ENCODE measurements at regions not wholly inside any gene's neighbourhood (a gene's known extent, or its start where the extent isn't known, plus 50 kb on each side); places are given as distances from the start of the nearest gene placed in this dataset.

GRCh38 chr10:23868121-23868520 is 340.8 kb upstream of the KIAA1217 start:
- ChIA-PET POLR2A (no interaction called here), CTCF (no interaction called here), RAD21 (ENCODE audit: low non-redundant PET in 1 of 2, low total read pairs in 2 of 2, uncharacterized antibody in 2 of 2, unreplicated experiment in 2 of 2) (no interaction called here)
- BruUV-seq (replicated peaks) = no TSS peak
- H3K9ac ChIP-seq (ENCODE audit: low read length) = no peak overlapping the region
- no peaks in the 10 kb centered on the region for H3K9me2 ChIP-seq (ENCODE audit: insufficient read depth)
- no peaks in the 10 kb centered on the region; the same call in 1 of the 2 replicates for H4K20me1 ChIP-seq (ENCODE audit: insufficient read depth)
- no peak overlapping the region for H2AFZ ChIP-seq (ENCODE audit: low read depth, low read length, poor library complexity, severe bottlenecking)
- no peak for ATAC-seq
- no peaks in the 10 kb centered on the region for H3K4me1 ChIP-seq (ENCODE audit: control insufficient read depth in 1 of 2, insufficient read depth in 2 of 2, low read length in 2 of 2)
- H3K4me3 ChIP-seq (replicated peaks in 1 of 2; ENCODE audit: low read depth in 1 of 2, low read length in 2 of 2) = no peak overlapping the region
- no peak overlapping the region for H3K4me2 ChIP-seq (ENCODE audit: low read length)
- H3K9me3 ChIP-seq (ENCODE audit: control insufficient read depth in 1 of 2, insufficient read depth in 1 of 2, low read depth in 1 of 2, low read length in 2 of 2) = no peaks in the 10 kb centered on the region; a peak in 1 of 4 replicates
- H3K27me3 ChIP-seq (ENCODE audit: insufficient read depth, low read length) = 0 out of 2 replicates have a peak, but pooled peaks cover 3% of the 10 kb centered on the region
- intact Hi-C loops (cut with micrococcal nuclease) = no loop called here
- no peak overlapping the region for H3K27ac ChIP-seq (ENCODE audit: low read depth, low read length)
- no peaks in the 10 kb centered on the region for H3K79me2 ChIP-seq (ENCODE audit: insufficient read depth, low read length)
- no peaks in the 10 kb centered on the region for H3K36me3 ChIP-seq (ENCODE audit: control insufficient read depth in 1 of 2, insufficient read depth in 2 of 2, low read length in 2 of 2)
- TF ChIP-seq ELF1 (IDR thresholded peaks at IDR 0.05; ENCODE audit: borderline replicate concordance, low read depth) = no peak
- no peak for TF ChIP-seq REST (IDR thresholded peaks at IDR 0.05; ENCODE audit: low read depth)
- no peak for TF ChIP-seq EZH2 (IDR thresholded peaks at IDR 0.05)
- no peak for TF ChIP-seq ATF3 (IDR thresholded peaks at IDR 0.05)
- TF ChIP-seq CEBPB (IDR thresholded peaks at IDR 0.05; ENCODE audit: low read depth) = no peak
- TF ChIP-seq CTCF (IDR thresholded peaks at IDR 0.05 in 2 of 3, conservative IDR thresholded peaks at IDR 0.05 in 1 of 3; ENCODE audit: borderline replicate concordance in 1 of 3, insufficient read depth in 1 of 3, low read depth in 2 of 3, low read length in 2 of 3) = no peak
- TF ChIP-seq EGR1 (IDR thresholded peaks at IDR 0.05; ENCODE audit: low read depth) = no peak
- TF ChIP-seq RAD21 (IDR thresholded peaks at IDR 0.05; ENCODE audit: low read depth) = no peak
- no peak for TF ChIP-seq POLR2A (IDR thresholded peaks at IDR 0.05; ENCODE audit: borderline replicate concordance, extremely low read depth, insufficient read depth, insufficient read length)
- TF ChIP-seq, protein P1, sequence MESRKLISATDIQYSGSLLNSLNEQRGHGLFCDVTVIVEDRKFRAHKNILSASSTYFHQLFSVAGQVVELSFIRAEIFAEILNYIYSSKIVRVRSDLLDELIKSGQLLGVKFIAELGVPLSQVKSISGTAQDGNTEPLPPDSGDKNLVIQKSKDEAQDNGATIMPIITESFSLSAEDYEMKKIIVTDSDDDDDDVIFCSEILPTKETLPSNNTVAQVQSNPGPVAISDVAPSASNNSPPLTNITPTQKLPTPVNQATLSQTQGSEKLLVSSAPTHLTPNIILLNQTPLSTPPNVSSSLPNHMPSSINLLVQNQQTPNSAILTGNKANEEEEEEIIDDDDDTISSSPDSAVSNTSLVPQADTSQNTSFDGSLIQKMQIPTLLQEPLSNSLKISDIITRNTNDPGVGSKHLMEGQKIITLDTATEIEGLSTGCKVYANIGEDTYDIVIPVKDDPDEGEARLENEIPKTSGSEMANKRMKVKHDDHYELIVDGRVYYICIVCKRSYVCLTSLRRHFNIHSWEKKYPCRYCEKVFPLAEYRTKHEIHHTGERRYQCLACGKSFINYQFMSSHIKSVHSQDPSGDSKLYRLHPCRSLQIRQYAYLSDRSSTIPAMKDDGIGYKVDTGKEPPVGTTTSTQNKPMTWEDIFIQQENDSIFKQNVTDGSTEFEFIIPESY (IDR thresholded peaks at IDR 0.05; ENCODE audit: extremely low read depth, insufficient replicate concordance, low read length) = no peak
- TF ChIP-seq ZNF274 (IDR thresholded peaks at IDR 0.05; ENCODE audit: low read depth, low read length) = no peak
- no peak for TF ChIP-seq SP1 (IDR thresholded peaks at IDR 0.05; ENCODE audit: low read depth)
- DNase-seq (ENCODE audit: low read depth, low spot score) = no peak
